RKO (cell line): ENCODE measurements at regions not wholly inside any gene's neighbourhood (a gene's known extent, or its start where the extent isn't known, plus 50 kb on each side); places are given as distances from the start of the nearest gene placed in this dataset.
A peak's percentile ranks its signal among the peaks of the same experiment; 100 is the strongest.
"Not testable (repeated sequence)": the region's sequence is repeated elsewhere in the genome, so short reads cannot be mapped to it uniquely, and the experiment has no call there.

Experiments
- DNase-seq: peaks from one replicate; pipeline ENCODE4 v3.0.0-alpha.2; 2016; ENCODE audit warnings: low spot score

DNA sequence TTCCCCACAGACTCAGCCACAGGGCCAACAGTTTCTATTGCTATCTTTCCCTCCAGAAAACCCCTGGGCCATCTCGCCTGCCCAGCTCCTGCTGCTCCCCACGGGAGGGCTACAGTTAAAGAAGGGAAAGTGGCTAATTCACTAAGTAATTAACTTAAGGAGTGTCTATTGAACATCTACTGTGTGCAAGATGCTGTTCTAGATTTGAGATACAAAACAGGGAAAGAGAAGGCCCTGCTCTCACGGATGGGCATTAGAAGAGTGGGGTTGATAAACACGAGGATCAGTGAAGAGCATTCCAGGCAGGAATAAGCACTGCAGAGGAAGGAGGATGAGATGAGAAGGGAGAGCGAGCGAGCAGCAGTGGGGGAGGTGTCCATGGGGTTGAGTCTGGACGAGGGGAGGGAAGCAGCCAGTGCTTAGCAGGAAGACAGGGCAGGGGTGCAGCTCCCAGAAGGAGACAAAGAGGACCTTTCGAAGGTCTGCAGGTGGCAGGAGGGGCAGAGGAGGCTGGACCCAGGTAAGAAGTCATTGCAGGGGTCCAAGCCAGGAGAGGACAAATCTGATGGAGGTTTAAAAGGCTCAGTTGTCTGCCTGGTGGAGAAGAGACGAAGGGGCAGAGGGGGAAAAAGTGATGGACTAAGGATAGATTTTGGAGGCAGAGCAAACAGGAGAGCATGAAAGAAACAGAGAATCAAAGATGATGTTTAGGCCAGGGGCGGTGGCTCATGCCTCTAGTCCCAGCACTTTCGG, 64.7 kb downstream of the KLF15 start:
- no peak for DNase-seq

DNA sequence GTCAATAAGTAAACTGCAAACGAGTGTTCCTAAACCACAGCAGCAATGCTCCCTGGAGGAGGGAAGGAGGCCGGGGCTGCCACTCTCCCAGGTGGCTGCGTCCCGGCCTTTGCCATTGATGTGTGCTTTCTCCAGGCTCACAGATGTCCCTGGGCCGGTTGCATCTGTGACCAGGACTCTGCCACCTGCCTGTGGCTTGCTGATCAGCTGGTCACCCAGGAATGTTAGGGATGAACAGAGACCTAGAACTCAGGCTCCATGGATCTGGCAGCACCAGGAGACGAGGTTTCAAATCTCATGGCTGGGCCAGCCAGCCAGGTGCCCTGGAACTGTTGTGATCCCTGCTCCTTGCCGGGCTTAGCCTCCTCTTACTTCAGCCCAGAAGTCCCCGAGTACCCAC, 65.7 kb downstream of the KLF15 start:
- DNase-seq = no peak

DNA sequence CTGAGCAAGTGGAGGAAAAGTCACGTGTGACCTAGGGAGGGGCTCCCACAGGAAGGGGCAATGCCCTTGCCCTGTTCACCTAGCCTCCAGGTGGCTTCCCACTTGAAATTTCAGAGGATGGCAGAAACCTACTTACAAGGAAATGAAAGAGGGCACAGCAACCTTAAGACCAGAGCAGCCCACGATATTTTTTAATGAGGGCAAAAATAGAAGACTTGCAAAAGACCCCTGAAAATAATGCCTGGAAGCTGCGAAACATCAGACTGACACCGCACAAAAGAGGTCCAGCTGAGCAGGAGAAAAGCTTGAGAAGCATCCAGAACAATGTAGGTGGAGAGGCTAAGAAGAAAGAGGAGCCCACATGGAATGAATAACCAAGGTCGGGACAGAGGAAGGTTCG, 66.1 kb downstream of the KLF15 start:
- no peak for DNase-seq

DNA sequence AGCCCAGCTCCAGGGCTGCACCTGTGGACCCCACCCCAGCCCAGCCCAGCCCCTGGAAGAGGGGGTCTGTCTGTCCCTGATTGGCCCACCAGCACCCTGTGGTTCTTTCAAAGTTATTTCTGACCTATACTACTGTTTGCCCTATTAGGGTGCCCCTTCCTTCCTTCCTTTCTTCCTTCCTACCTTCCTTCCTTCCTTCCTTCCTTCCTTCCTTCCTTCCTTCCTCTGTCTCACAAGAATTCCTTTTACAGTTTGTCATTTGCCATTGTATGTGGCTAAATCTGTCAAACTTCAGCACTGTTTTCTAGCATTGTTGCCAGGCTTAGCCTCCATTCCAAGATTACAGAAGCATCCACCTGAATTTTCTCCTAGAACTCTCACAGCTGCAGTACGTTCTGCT, 66.9 kb downstream of the KLF15 start:
- no peak for DNase-seq

DNA sequence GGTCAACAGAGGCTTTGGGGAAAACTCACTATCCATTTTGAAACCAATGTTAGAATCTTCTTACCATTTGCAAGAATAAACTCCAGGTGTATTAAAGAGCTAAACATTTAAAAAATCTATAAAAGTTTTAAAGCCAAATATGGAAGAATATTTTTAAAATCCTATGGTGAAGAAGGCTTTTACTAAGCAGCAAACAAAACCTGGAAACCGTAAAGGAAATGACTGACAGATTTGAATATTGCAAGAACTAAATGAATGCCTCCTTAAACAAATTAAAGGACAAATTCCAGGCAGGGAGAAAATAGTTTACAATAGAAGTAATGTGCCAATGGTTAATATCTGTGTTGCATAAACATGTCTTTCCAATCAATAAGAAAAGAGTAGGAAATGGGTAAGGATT, 68.1 kb downstream of the KLF15 start:
- DNase-seq = no peak

DNA sequence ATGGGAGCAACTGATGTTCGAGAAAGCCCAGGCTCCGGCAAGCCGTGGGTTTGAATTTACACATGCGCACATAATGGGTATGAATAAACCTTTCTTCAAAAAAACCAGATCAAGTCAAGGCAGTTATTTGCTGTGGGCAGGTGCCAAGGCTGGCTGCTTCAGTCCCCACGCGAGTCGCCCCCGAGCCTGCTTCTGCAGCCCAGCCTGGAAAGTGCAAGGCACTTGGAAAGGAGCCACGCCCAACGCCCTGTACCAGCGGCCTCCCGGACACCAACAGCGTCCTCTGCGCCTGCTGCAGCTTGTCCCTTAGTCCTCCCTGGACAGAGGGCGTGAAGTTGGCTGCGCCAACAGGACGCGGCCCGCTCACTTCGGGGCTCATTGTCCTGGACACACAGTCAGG, 68.9 kb downstream of the KLF15 start:
- no peak for DNase-seq

DNA sequence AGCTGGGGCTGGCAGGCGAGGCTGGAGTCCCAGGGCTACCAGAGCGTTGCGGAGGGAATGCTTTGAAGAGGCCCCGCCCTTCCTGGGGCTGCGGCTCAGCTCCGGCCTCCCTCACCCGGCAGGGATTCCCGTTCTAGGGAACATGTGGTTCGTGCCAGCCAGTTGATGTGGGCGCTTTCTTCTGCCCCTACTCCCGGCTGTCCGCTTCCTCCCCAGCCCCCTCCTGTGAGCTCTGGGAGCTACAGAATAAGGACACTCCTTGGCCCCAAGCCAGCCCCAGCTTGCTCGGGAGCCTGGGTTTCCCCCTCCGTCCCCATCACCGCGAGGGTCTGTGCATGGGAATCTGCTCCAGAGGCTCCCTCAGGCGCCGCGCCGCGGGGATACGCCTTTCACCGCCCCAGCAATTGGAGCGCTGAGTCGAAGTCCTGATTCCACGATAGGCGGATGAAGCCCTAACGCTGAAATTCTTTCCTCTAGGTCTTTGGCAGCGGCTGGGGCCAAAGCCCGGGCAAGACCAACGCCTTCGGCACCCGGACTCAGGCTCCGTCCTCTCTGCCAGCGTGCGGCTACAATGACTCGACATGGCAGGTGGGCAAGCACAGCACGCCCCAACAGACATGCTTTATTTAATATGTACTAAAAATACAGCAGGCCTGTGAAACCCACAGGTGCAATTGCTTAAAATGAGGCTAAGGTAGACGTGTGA, 69.5 kb downstream of the KLF15 start:
- no peak for DNase-seq

DNA sequence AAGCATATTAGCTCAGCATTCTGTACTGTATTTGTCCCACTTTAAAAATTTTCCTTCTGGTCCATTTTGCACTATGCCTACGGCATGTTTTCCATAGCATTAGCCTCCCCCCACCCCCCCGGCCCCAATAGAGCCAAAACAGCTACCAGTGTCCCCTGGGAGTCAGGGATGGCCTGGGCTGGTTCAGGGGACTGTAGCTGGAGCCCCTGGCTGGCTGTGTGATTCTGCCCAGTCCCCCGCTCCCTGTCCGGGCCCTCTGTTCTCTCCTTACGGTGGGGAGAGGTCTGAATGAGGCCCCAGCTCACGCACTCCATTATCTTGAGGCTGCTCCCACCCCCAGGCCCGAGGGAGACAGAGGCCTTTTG, 70.1 kb downstream of the KLF15 start:
- no peak for DNase-seq

DNA sequence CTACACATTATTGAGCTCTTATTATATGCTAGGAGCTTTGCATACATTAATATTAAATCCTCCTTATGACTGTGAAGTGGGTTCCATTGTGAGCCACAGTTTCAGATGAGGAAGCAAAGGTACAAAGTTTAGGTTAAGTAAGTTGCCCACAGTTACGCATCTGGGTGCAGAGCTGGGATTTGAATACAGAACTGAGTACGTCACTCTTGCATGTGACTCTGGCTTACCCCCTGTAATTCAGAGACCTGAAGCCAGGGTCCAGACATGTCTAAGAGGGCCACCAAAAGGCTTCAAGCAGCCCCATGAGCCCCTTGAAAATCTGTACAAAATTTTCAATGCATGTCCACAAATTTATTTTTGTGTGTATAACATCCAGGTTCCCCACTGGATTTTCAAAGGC, 71.8 kb downstream of the KLF15 start:
- DNase-seq = no peak

DNA sequence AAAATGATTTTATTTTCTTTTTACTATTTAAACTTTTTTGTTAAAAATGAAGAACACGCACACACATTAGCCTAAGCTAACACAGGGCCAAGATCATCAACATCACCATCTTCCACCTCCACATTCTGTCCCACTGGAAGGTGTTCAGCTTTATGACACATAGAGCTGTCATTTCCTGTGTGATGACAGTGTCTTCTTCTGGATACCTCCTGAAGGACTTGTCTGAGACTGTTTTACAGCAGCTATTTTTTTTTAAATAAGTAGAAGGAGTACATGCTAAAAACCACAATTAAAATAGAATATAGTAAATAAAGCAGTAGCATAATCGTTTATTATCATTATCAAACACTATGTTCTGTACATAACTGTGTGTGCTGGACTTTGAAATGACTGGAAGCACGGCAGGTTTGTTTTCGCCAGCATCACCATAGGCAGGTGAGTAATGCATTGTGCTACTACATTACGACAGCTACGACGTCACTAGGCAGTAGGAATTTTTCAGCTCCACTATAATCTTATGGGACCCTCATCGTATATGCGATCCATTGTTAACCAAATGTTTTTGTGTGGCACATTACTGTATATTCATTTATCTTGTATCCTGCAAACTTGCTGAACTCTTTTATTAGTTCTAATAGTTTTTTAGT, 72.8 kb downstream of the KLF15 start:
- peak; percentile 92 for DNase-seq

DNA sequence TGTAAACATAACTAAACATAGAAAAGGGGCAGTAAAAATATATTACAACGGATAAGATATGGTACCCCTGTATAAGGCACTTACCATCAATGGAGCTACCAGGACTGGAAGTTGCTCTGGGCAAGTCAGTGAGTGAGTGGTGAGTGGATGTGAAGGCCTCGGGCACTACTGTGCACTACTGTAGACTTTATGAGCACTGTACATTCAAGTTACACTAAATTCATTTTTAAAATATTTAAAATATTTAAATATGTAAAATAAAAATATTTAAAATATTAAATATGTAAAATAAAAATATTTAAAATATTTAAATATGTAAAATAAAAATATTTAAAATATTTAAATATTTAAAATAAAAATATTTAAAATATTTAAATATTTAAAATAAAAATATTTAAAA, 73.6 kb downstream of the KLF15 start:
- not testable (repeated sequence) for DNase-seq

DNA sequence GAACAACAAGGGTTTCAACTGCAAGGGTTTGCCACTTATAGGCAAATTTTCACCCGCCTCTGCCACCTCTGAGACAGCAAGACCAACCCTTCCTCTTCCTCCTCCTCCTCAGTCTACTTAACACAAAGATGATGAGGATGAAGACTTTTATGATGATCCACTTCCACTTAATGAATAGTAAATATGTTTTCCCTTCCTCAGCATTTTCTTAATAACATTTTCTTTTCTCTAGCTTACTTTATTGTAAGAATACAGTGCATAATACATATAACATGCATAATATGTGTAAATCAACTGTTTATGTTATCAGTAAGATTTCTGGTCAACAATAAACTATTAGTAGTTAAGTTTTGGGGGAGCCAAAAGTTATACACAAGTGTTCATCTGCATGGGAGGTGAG, 77.4 kb downstream of the KLF15 start:
- no peak for DNase-seq

DNA sequence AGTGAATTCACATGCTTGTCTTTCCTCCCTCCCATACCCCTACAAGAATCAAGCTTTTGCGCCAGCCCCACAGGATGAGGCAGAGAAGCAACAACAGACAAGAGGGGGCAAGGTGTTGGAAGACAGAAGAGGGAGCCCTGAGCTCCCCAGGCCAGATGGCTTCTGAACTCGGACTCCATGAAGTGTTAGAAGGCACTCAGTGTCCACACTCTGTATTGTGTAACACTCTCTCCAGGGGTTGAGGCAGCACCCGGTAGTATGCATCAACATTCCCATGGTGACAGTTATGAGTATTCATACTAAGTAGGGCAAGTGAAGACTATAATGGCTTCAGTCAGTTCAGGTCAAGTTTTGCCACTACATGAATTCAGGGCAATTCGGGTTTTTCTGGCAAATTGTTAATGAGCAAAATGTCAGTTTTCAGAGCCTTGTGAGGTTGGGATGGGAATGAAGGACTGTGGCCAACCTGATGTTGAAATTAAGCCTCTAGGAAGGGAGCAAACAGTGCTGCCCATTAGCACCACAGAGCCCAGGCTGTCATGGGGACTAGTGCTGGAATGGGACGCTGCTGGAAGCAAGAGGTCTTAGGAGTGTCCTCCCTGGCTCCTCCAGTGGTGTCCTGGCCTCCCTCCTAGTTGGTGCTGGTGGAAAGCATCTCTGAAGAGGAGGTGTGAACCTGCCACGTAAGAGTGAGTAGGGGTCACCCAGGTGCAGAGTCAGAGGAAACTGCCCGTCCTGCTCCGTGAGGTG, 79.4 kb downstream of the KLF15 start:
- DNase-seq = no peak

DNA sequence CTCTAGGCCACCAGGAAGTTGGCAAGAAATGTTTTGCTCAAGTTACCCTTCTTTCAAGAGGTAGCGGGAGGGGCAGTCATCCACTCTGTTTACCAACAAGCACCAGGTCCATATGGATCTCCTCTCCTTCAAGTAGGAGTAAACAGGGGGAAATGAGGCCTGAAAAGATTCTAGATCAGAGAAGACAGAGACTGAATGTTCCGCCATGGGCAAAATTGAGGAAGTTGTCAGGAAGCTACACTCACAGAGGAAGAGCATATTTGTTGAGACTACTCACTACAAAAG, 81.6 kb downstream of the KLF15 start:
- DNase-seq = no peak

DNA sequence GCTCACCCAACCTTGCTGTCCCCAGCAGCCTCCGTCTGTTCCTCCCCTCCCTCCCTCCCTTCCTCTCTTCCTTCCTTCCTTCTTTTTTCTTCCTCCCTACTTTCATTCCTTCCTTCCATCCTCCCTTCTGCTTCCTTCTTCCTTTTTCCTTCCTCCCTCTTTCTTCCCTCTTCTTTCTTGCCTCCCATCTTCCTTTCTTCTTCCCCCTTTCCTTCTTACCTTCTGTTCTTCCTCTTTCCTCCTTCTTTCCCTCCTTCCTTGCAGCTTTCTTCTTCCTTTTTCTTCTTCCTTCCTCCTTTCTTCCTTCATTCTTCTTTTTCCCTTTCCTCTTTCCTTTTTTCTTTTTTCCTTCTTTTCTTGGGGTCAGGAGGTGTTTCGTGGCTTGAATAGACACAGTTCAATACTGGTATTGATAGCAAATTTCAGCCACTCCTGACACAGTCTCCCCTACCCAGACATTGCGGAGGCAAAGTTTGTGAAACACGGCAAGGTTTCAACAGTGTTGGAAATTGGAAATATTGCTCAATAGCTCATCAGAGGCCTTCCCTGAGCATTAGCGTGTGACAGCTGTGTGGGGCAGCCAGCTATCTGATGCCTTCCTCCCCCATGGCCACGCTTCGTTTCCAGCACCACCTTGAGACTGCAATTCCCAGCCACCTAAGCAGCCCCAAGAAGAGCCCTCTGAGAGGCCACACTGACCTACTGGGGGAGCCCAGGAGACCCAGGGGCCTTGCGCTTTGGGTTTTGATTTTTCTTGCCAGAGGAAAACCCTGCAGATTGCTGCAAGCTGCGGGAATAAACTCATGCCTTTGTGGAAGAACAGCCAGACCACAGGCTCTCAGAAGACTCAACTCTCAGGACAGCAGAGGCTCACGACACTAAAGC, 82.2 kb downstream of the KLF15 start:
- DNase-seq = no peak

DNA sequence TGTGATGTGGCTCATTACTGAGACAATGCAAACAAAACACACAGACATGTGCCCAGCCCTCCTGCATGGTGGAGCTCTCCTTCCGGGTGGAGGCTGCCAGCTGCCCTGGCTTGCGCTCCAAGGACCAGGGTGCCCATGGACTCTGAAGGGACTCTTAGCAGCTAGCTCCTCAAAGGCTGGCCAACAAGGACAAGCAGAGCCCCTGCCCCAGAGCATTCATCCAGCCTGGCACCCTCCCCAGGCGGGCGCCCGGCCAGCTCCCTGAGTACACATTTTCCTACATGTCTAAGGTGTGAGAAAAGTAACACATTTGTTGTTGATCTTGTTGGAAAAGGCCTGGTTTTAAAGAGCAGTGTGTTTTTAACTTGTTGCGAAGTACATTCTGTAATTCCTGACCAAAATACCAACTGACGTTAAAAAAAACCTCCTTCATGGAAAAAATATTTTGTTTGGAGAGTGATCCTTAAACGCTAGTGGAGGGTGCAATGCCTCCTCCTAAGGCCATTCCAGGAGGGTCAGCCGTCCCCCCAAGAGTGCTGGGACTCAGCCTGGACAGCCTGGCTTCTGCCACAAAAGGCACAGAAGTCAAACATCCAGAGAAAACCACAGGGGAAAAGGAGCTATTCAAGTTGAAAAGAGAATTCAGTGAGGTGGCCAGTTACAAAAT, 86.9 kb downstream of the KLF15 start:
- no peak for DNase-seq

DNA sequence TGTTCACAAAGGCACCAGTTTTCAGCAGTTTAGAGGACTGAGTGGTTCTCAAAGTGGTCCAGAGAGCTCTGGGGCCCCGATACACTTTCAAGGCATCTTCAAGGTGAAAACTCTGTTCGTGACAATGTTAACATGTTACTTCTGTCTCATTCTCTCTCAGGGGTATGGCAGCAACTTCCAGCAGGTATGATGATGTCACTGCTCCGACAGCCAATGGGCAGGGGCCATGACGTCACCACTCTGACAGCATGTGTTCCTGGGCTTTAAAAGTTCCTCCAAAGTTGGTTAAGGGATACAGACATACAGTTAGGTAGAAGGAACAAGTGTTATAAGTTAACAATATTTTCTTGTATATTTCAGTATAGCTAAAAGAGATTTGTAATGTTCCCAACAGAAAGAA, 87.9 kb downstream of the KLF15 start:
- DNase-seq = no peak

DNA sequence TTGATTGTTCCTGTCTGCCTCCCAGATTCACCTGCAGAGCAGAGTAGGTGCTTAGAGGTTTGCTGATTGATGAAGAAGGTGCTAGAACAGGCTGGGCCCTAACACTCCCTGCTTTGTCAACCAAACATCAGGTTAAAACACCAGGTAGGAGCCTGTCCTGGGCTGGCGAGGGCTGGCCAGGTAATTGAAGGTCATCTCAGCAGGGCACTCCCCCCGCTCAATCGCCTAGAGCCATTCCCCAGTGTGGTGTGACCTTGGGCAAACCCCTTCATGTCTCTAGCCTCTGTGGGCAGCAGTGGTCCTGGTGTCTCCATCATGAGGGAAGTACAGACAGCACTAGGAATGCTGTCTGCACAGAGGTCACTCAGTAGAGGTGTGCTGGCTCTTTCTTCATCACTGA, 88.3 kb downstream of the KLF15 start:
- no peak for DNase-seq

DNA sequence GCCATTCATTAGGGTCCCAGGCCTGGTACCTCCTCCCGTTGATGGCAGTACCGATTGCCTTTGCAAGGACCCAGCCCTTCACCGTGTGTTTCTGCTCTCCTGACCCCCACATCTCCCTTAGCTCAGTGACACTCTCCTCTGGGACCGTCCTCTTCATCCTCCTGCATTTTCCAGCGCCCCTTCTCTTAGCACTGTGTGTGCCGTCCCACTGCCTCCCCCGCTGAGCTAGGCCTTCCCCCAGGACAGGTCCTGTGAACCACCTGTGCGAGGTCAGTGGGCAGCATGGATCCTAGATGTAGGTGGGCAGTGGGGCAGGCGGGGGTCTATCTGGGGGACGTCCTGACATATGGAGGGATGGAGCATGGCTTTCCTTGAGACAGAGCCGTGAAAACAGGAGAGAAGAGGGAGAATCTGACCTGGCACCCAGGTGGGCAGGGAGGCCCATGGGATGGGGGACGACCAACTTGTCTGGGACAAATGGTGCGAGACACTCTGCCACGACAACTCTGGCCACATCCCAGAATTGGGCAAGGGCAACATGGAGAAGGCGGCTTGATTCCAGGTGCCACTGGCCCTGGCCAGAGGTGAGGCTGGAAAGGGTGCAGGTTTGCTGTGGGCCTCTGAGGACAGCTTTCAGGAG, 87.7 kb upstream of the ALDH1L1 start:
- DNase-seq = no peak

DNA sequence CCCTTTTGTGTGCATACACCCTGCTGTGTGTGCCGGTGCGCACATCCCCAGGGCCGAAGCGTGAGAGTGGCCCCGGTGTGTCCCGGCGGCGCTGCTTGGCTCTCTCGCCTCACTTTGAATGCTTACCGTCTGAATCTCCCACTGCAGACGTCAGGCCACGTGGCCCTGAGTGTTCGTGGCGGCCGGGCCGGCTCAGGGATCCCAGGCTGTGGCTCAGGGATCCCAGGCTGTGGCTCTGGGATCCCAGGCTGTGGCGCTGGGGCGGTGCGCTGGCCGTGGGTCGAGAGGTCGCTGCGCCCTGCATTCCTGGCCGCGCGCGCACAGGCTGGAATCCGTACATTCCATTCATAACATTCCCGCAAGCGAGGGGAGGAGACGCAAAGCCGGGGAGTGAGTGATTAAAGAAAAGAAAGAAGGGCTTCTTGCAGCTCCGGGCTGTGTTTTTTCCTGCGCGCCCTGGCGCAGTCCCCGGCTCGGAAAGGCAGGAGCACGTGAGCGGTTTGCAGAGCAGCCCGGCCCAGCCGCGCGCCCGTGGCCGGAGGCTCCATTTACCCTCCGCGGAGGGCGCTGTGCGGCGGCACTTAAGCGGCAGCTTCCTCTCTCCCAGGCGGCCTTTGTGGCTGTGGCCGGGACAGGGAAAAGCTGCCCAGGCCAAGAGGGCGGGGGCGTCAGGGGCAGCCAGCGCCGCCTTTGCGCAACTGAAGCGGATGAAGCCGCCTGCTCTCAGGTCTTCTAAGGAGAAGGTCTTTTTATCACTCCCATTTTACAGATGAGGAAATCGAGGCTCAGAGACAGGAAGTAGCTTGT, 87.0 kb upstream of the ALDH1L1 start:
- no peak for DNase-seq
